ENCODE measurements at regions not wholly inside any gene's neighbourhood (a gene's known extent, or its start where the extent isn't known, plus 50 kb on each side); places are given as distances from the start of the nearest gene placed in this dataset.

GRCh38 chr1:68370101-68370915, 79.4 kb downstream of the RPE65 start:
- no peak overlapping the region for H3K27ac Mint-ChIP-seq (ENCODE audit: unreplicated experiment)
- no peak overlapping the region for H3K9ac ChIP-seq (ENCODE audit: low read length)
- no peak overlapping the region for H2AFZ ChIP-seq (ENCODE audit: low read depth, low read length)
- no peaks in the 10 kb centered on the region for H3K27me3 Mint-ChIP-seq (ENCODE audit: low read depth, unreplicated experiment)
- H3K9me3 Mint-ChIP-seq (ENCODE audit: unreplicated experiment), result no peaks in the 10 kb centered on the region
- H3K4me2 ChIP-seq (ENCODE audit: low read length), result no peak overlapping the region
- H3K4me1 ChIP-seq (ENCODE audit: insufficient read depth, low read length), result peaks cover under 1% of the 10 kb centered on the region
- no peak for FAIRE-seq
- no peaks in the 10 kb centered on the region for H4K20me1 ChIP-seq (ENCODE audit: insufficient read depth, low read length)
- no peaks in the 10 kb centered on the region for H3K9me3 ChIP-seq (ENCODE audit: insufficient read depth, low read depth, low read length)
- H3K36me3 Mint-ChIP-seq (ENCODE audit: low read depth, unreplicated experiment), result no peaks in the 10 kb centered on the region
- no peak overlapping the region for H3K4me3 Mint-ChIP-seq (ENCODE audit: unreplicated experiment)
- no peaks in the 10 kb centered on the region for H3K36me3 ChIP-seq (ENCODE audit: insufficient read depth, low read length)
- DNase-seq (ENCODE audit: low read depth), result no peak
- no peaks in the 10 kb centered on the region for H3K79me2 ChIP-seq (ENCODE audit: insufficient read depth, low read length)
- TF ChIP-seq EZH2 (IDR thresholded peaks at IDR 0.05; ENCODE audit: insufficient read depth, low read length) (no peak), CTCF (IDR thresholded peaks at IDR 0.05; ENCODE audit: insufficient read depth, low read depth, low read length) (no peak)
- no peaks in the 10 kb centered on the region for H3K27me3 ChIP-seq (ENCODE audit: insufficient read depth, low read length)
- H3K4me3 ChIP-seq (ENCODE audit: insufficient read depth, low read depth, low read length), result no peak overlapping the region
- H3K4me1 Mint-ChIP-seq (ENCODE audit: low read depth, unreplicated experiment), result no peaks in the 10 kb centered on the region
- H3K27ac ChIP-seq (ENCODE audit: low read depth, low read length), result no peak overlapping the region

GRCh38 chr1:68366572-68366971, 83.2 kb downstream of the RPE65 start:
- no peaks in the 10 kb centered on the region for H3K27me3 ChIP-seq (ENCODE audit: insufficient read depth, low read length)
- no peaks in the 10 kb centered on the region for H3K27me3 Mint-ChIP-seq (ENCODE audit: low read depth, unreplicated experiment)
- TF ChIP-seq EZH2 (IDR thresholded peaks at IDR 0.05; ENCODE audit: insufficient read depth, low read length) (no peak), CTCF (IDR thresholded peaks at IDR 0.05; ENCODE audit: insufficient read depth, low read depth, low read length) (no peak)
- H3K9me3 Mint-ChIP-seq (ENCODE audit: unreplicated experiment), result no peaks in the 10 kb centered on the region
- no peak overlapping the region for H3K27ac Mint-ChIP-seq (ENCODE audit: unreplicated experiment)
- H3K79me2 ChIP-seq (ENCODE audit: insufficient read depth, low read length), result no peaks in the 10 kb centered on the region
- no peak overlapping the region for H3K4me3 ChIP-seq (ENCODE audit: insufficient read depth, low read depth, low read length)
- H3K36me3 ChIP-seq (ENCODE audit: insufficient read depth, low read length), result no peaks in the 10 kb centered on the region
- H3K4me1 ChIP-seq (ENCODE audit: insufficient read depth, low read length), result no peaks in the 10 kb centered on the region
- H3K4me1 Mint-ChIP-seq (ENCODE audit: low read depth, unreplicated experiment), result no peaks in the 10 kb centered on the region
- H3K27ac ChIP-seq (ENCODE audit: low read depth, low read length), result no peak overlapping the region
- no peaks in the 10 kb centered on the region for H4K20me1 ChIP-seq (ENCODE audit: insufficient read depth, low read length)
- H3K9me3 ChIP-seq (ENCODE audit: insufficient read depth, low read depth, low read length), result no peaks in the 10 kb centered on the region
- H3K4me2 ChIP-seq (ENCODE audit: low read length), result no peak overlapping the region
- DNase-seq (ENCODE audit: low read depth) (no peak), FAIRE-seq (no peak)
- no peak overlapping the region for H2AFZ ChIP-seq (ENCODE audit: low read depth, low read length)
- H3K4me3 Mint-ChIP-seq (ENCODE audit: unreplicated experiment), result no peak overlapping the region
- no peaks in the 10 kb centered on the region for H3K36me3 Mint-ChIP-seq (ENCODE audit: low read depth, unreplicated experiment)
- H3K9ac ChIP-seq (ENCODE audit: low read length), result no peak overlapping the region

- no peaks in the 10 kb centered on the region for H3K36me3 ChIP-seq (ENCODE audit: insufficient read depth, low read length)
- DNase-seq (ENCODE audit: low read depth) (no peak), FAIRE-seq (no peak)
- H3K79me2 ChIP-seq (ENCODE audit: insufficient read depth, low read length), result no peaks in the 10 kb centered on the region
- TF ChIP-seq EZH2 (IDR thresholded peaks at IDR 0.05; ENCODE audit: insufficient read depth, low read length) (no peak), CTCF (IDR thresholded peaks at IDR 0.05; ENCODE audit: insufficient read depth, low read depth, low read length) (no peak)
- H3K27me3 Mint-ChIP-seq (ENCODE audit: low read depth, unreplicated experiment), result no peaks in the 10 kb centered on the region
- no peak overlapping the region for H3K27ac Mint-ChIP-seq (ENCODE audit: unreplicated experiment)
- no peaks in the 10 kb centered on the region for H4K20me1 ChIP-seq (ENCODE audit: insufficient read depth, low read length)
- H3K9ac ChIP-seq (ENCODE audit: low read length), result no peak overlapping the region
- H3K9me3 Mint-ChIP-seq (ENCODE audit: unreplicated experiment), result no peaks in the 10 kb centered on the region
- H3K27me3 ChIP-seq (ENCODE audit: insufficient read depth, low read length), result no peaks in the 10 kb centered on the region
- H3K4me2 ChIP-seq (ENCODE audit: low read length), result no peak overlapping the region
- H3K4me3 ChIP-seq (ENCODE audit: insufficient read depth, low read depth, low read length), result no peak overlapping the region
- H3K36me3 Mint-ChIP-seq (ENCODE audit: low read depth, unreplicated experiment), result no peaks in the 10 kb centered on the region
- no peaks in the 10 kb centered on the region for H3K4me1 Mint-ChIP-seq (ENCODE audit: low read depth, unreplicated experiment)
- H3K9me3 ChIP-seq (ENCODE audit: insufficient read depth, low read depth, low read length), result no peaks in the 10 kb centered on the region
- H3K4me1 ChIP-seq (ENCODE audit: insufficient read depth, low read length), result no peaks in the 10 kb centered on the region
- H2AFZ ChIP-seq (ENCODE audit: low read depth, low read length), result no peak overlapping the region
- no peak overlapping the region for H3K27ac ChIP-seq (ENCODE audit: low read depth, low read length)
- H3K4me3 Mint-ChIP-seq (ENCODE audit: unreplicated experiment), result no peak overlapping the region
Observed at GRCh38 chr1:68365709-68366382, 83.9 kb downstream of the RPE65 start.

Data from astrocyte (in vitro differentiated cells and primary cell).